CD1c-positive myeloid dendritic cell (primary cell): ENCODE measurements at regions not wholly inside any gene's neighbourhood (a gene's known extent, or its start where the extent isn't known, plus 50 kb on each side); places are given as distances from the start of the nearest gene placed in this dataset.

Experiments used
- DNase-seq: peaks from one replicate; pipeline ENCODE4 v3.0.0-alpha.2; 2016; ENCODE audit errors: extremely low spot score

GRCh38 chr1:56390934-56391731, 188.2 kb downstream of the PLPP3 start:
- no peak for DNase-seq

GRCh38 chr1:56390232-56390867, 189.0 kb downstream of the PLPP3 start:
- DNase-seq: no peak

DNA sequence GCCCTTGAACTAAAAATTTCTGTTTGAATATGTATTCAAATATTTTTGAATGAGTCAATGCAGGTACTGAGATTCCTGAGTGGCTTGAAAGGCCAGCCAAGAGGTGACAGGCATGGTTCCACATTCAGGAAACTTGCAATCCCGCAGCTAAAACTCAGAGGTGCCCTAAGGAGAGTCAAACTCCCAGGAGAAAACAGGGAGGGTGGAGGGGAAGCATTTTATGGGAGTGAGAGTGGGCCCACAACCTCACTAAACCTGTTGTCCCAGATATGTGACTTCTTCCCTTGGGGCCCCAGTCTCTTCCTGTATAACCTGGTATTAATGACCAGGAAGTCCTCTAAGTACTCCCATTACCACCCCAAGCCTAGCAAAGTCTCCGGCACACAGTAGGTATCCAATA, 189.6 kb downstream of the PLPP3 start:
- no peak for DNase-seq

DNA sequence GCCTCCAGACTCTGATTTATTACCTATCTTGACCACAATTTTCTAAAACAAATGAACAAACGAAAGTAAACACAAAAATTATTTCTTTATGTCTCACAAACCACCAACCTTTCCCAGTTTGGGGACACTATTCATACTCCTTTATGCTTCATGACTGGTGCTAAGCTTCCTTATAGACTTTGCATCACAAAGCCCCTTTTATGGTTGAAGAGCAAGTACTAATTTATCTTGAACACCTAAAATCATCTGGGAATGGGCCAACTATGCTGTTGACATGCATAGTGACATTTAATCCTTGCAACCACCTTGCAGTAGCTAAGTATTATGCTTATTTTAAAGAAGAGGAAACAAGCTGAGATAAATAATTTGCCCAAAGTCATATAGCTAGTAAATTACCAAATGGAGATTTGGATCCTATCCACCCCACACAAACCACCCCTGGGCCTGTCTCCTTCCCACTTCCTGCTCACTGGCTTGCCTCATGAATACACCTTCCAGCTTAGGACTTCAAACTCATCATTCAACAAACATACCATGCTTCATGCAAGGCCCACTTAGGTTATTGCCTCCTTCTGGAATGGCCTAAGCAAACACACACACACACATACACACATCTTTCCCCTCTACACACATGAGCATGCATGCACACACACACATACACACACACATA, 192.2 kb downstream of the PLPP3 start:
- no peak for DNase-seq

- no peak for DNase-seq
Measured at GRCh38 chr1:56385314-56385713, 194.0 kb downstream of the PLPP3 start.

DNA sequence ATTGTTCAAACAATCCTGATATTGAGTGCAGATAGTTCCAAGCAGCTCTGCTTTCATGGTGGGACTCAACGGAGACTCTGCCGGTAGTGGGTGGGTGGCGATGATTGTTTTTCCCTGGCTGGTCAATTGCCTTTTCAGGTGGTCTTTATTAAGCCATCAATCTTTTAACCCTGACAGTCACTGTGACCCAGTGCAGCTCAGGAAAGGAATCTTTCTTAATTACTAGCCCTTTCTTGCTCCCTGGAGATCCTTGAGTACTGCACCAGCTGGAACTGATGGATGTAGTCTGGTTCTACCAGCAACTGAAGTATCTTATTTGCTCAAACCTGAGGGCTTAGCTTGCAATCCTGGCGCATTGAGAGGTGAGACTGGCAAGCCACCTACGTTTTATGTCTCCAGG, 196.4 kb downstream of the PLPP3 start:
- no peak for DNase-seq

DNA sequence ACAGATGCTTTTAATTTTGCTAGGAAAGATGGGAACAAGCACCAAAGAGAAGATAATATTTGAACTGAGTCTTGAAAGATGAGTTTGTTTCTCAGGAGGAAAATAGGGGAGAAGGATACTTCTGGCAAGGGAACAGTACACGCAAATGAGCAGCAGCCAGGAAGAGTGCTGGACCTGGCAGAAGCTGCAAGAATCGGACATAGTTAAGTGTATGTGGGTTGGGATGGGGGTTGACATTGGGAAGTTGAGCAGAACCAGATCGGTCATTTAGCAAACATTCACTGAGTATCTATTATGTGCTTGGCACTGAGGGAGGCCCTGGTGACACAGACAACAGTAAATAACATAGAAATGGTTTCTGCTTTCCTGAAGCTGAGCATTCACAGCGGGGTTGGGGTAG, 198.8 kb downstream of the PLPP3 start:
- no peak for DNase-seq

DNA sequence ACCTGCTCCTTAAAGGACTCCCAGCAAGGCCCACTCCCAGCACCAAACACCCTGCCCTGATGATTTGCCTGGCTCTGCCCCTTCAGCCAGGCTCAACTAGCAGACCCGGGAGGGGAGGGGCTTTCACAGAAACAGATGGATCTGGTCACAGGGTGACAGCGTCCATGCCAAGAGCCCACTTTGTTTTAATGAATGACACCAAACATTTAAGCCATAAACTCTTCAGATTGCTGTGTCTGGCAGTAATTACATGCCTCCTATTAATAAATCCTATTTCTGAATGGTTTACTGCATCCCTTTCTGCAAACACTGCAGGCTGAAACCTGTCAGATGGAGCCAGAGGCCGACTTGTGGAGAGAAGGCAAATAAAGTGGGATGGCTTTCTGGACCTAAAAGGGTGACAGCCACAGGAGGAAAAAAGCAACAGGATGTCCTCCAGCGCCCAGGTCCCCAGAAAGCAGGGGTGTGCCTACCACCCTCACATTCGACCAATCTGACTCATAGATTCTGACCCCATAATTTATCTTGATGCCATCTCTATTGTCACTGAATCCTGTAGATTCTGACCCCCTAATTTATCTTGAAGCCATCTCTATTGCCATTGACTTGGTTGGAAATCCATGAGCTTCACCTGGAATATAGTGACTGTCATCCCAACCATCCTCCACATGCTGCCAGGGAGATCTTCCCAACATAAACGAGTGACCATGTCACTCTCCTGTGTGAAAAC, 200.9 kb downstream of the PLPP3 start:
- no peak for DNase-seq

- DNase-seq: no peak
Measured at GRCh38 chr1:56377431-56377830, 201.9 kb downstream of the PLPP3 start.

DNA sequence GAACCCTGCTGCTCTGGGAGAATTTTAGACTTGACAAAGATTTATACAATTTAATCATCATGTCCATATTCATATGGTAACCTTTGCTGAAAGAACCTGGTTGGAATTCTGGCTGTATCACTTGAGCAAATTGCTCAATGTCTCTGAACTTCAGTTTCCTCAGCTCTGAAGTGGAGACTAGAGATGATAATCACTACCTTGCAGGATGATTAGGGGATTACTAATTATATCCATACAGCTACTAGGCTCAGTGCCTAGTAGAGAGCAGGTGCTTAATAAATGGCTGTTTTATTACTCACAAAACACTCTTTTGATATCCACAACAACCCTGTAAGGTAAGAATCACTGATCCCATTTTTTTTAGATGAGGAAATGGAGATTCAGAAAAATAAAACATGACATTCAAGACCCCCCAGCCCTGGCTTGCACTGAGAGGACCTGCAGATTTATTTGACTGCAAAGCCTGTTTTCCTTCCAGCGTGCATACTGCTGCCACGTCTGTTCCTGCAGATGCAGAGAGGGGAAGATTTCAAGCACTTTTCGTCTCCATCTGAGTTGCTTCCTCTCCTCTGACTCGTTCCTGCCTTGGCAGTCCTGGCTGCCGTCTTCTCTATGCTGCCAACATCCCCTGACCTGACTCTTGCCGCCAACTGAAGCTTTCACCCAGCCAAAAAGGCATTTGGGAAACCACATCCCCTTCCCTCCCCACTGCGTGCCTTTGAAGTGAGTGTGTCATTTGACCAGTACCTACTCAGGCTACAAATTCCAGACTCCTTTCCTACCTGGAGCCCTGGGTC, 203.0 kb downstream of the PLPP3 start:
- no peak for DNase-seq

GRCh38 chr1:56375326-56375804, 204.0 kb downstream of the PLPP3 start:
- DNase-seq: no peak

- no peak for DNase-seq
Measured at GRCh38 chr1:56374026-56374974, 205.1 kb downstream of the PLPP3 start.

DNA sequence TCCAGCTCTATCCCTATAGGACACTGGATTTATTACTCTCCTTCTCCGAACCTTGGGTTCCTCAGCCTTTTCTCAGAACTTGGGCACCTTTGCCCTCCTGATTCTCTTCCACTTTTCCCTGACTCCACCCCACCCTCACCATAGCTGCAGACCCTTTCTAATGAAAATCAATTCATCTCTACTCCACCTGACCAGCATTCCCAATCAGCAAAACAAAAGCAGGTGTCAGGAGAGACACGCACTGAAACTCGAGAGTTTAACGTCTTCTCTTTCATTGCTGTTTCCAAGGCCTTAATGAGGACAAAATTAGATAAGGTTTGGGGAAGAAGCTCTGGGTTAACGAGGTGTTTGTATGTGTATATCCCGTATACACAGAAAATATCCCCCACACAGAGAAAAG, 208.8 kb downstream of the PLPP3 start:
- no peak for DNase-seq

DNA sequence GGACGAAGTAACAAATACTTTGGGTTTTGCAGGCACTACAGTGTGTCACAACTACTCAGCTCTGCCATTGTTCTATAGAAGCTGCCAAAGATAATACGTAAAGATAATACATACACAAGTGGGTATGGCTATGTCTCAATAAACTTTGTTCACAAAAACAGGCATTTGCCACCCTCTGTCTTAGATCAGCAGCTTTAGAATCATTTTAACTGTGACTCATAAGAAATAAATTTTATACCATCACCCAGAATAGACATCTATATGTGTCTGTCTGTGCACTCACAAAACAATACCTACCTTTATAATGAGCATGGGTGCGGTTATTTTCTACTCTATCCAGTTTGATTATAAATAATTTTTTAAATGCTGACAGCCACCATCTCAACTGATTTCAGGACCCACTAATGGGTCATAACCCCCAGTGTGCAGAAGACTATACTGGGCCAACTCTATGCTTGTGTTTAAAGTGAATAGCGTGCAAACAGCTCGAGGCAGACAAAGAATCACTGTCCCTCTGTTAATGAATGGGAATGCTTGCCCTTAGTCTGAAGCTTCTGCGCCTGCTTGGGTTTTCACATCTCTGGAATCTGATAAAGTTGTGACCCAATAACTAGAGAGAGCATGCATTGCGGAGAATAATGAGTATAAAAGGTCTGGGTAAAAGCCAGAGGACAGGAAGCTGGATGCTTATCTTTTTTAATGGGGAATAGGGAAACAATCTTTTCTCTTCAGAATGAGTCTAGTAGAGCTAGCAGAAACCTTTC, 216.2 kb downstream of the PLPP3 start:
- DNase-seq: no peak

DNA sequence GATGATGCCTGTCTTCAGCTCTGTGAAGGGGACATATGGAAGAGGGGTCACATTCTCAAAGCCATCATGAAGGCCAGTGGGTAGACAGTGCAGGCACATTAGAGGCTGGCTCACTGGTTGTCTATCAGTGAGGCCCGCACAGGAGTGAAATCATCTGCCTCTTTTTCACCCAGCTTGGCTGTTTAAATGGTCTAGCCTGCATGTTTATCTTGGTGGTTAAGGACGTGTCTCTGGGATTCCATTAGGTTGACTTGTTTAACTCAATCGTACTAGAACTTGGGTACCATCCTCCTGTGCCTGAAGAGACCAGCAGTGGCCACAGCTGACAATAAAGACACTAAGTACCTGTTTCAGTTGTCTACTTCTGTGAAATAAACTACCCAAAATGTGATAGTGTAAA, 219.3 kb downstream of the PLPP3 start:
- no peak for DNase-seq

DNA sequence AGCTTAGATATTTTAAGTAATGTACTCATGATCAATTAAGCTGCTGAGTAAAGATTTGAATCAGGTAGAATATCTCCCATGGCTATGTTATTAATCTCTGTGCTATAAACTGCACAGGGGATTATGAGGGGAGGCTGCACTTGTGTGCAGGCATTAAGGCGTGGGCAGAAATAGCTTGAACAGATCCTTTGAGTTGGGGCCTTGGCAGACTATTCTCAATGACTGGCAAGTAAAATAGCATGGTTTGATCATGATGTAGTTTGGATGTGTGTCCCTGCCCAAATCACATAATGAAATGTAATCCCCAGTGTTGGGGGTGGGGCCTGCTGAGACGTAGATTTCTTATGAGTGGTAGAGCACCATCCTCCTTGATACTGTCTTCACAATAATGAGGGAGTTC, 220.3 kb downstream of the PLPP3 start:
- DNase-seq: no peak

GRCh38 chr1:56357927-56358690, 221.3 kb downstream of the PLPP3 start:
- no peak for DNase-seq

DNA sequence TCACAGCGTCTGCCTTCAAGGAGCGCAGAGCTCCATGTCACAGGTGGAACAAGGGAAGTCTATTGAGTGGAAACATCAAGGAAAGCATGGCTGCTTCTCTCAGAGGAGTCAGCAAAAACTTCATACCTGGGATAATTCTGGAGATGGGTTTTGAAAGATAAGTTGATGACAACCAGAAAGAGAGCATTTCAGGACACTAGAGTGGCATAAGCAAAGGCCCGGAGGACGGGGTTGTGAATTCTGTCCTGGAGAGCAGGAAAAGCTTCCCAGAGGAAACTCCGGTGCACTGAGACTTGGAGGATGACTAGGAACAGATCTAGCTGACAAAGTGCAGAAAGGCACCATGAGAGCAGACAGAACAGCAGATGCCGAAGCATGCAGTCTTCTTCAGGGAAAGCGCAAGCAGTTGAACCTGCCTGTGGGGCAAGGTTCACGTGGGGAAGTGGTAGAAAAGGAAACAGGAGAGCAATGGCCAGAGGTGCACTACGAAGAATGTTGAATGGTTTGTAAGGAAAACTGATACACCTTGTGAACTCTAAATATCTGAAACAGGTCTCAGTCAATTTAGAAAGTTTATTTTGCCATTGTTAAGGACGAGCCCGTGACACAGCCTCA, 222.9 kb downstream of the PLPP3 start:
- DNase-seq: no peak
